Ovary (tissue), 3 donors: ENCODE measurements at regions not wholly inside any gene's neighbourhood (a gene's known extent, or its start where the extent isn't known, plus 50 kb on each side); places are given as distances from the start of the nearest gene placed in this dataset.

Source experiments
- CTCF ChIP-seq, 3 donors: fragments of 450-650 bp in 2 of 3; fragments of 200-600 bp in 1 of 3; IDR thresholded peaks; one replicate each; pipeline versions ENCODE4 v1.5.1 to v1.8.0; 2016 to 2022; ENCODE audit warnings: antibody characterized with exemption in 3 of 3, mild to moderate bottlenecking in 1 of 3
- POLR2A ChIP-seq: fragments of 450-650 bp; IDR thresholded peaks from one replicate; pipeline ENCODE4 v1.6.1; 2017; ENCODE audit warnings: antibody characterized with exemption, mild to moderate bottlenecking, moderate library complexity
- donor health status: DM: no; HTN: no; CAD: no.

GRCh38 chr7:101686030-101686429 lies 56.9 kb upstream of the MYL10 start:
- TF ChIP-seq POLR2A: no peak
- no peak for TF ChIP-seq CTCF (IDR thresholded peaks at IDR 0.05)
